GM12873 (cell line): ENCODE measurements at regions not wholly inside any gene's neighbourhood (a gene's known extent, or its start where the extent isn't known, plus 50 kb on each side); places are given as distances from the start of the nearest gene placed in this dataset.

ENCODE experiments used
- CTCF ChIP-seq: IDR thresholded peaks from 2 replicates; pipeline ENCODE4 v1.5.1; 2012; ENCODE audit warnings: low read depth, mild to moderate bottlenecking, moderate library complexity, low read length, control low read depth; ENCODE audit not compliant: insufficient read depth; ENCODE audit errors: missing control alignments

GRCh38 chr7:79691074-79691473 lies 237.6 kb upstream of the MAGI2 start:
- no peak for TF ChIP-seq CTCF

- no peak for TF ChIP-seq CTCF
Observed at GRCh38 chr7:79684384-79684783, 230.9 kb upstream of the MAGI2 start.

GRCh38 chr7:79683916-79684315 lies 230.4 kb upstream of the MAGI2 start:
- no peak for TF ChIP-seq CTCF

- TF ChIP-seq CTCF, result no peak
Observed at GRCh38 chr7:79683185-79683890, 229.9 kb upstream of the MAGI2 start.

GRCh38 chr7:79681454-79681853 lies 228.0 kb upstream of the MAGI2 start:
- no peak for TF ChIP-seq CTCF

- no peak for TF ChIP-seq CTCF
Observed at GRCh38 chr7:79673969-79674368, 220.5 kb upstream of the MAGI2 start.

- TF ChIP-seq CTCF, result no peak
Observed at GRCh38 chr7:79673421-79673820, 220.0 kb upstream of the MAGI2 start.
